Mesendoderm (in vitro differentiated cells): ENCODE measurements at regions not wholly inside any gene's neighbourhood (a gene's known extent, or its start where the extent isn't known, plus 50 kb on each side); places are given as distances from the start of the nearest gene placed in this dataset.

ENCODE experiments used
- DNase-seq: peaks from one replicate; pipeline ENCODE4 v3.0.0; 2013
- H2AK5ac ChIP-seq: 2 replicates; pipeline ENCODE4 v1.6.1; 2013; ENCODE audit warnings: low read length, inconsistent platforms
- H2BK120ac ChIP-seq: 2 replicates; pipeline ENCODE4 v1.6.1; 2013; ENCODE audit warnings: low read depth, mild to moderate bottlenecking, low read length, moderate library complexity, mixed read lengths
- H2BK15ac ChIP-seq: replicated peaks from 2 replicates; pipeline ENCODE4 v1.6.1; 2013; ENCODE audit warnings: low read depth, mild to moderate bottlenecking, moderate library complexity
- H2BK5ac ChIP-seq: 2 replicates; pipeline ENCODE4 v1.6.1; 2013; ENCODE audit warnings: low read length, inconsistent platforms
- H3K18ac ChIP-seq: 2 replicates; pipeline ENCODE4 v1.6.1; 2013; ENCODE audit warnings: mild to moderate bottlenecking, low read length, mixed read lengths
- H3K23ac ChIP-seq: one replicate; pipeline ENCODE4 v1.6.1; 2013; ENCODE audit warnings: low read length
- H3K27ac ChIP-seq: 2 replicates; pipeline ENCODE4 v1.5.1; 2013; ENCODE audit warnings: low read depth, mild to moderate bottlenecking, inconsistent platforms, low read length, moderate library complexity
- H3K27me3 ChIP-seq: 2 replicates; pipeline ENCODE4 v1.6.1; 2013; ENCODE audit warnings: low read length, control low read depth, mild to moderate bottlenecking, inconsistent platforms; ENCODE audit not compliant: insufficient read depth, poor library complexity
- H3K36me3 ChIP-seq: 2 replicates; pipeline ENCODE4 v1.6.1; 2013; ENCODE audit warnings: low read length, inconsistent platforms; ENCODE audit not compliant: control insufficient read depth, insufficient read depth
- H3K4ac ChIP-seq: one replicate; pipeline ENCODE4 v1.6.1; 2013; ENCODE audit warnings: low read depth, mild to moderate bottlenecking, low read length, moderate library complexity
- H3K4me1 ChIP-seq: 2 replicates; pipeline ENCODE4 v1.6.1; 2013; ENCODE audit warnings: low read depth, low read length, inconsistent platforms; ENCODE audit not compliant: control insufficient read depth
- H3K4me2 ChIP-seq: 2 replicates; pipeline ENCODE4 v1.6.1; 2013; ENCODE audit warnings: low read length
- H3K4me3 ChIP-seq: 2 replicates; pipeline ENCODE4 v1.5.1; 2013; ENCODE audit warnings: mild to moderate bottlenecking, low read length
- H3K56ac ChIP-seq: one replicate; pipeline ENCODE4 v1.6.1; 2013; ENCODE audit warnings: low read length
- H3K79me1 ChIP-seq: 2 replicates; pipeline ENCODE4 v1.6.1; 2013; ENCODE audit warnings: low read length, inconsistent platforms
- H3K79me2 ChIP-seq: 2 replicates; pipeline ENCODE4 v1.6.1; 2013; ENCODE audit warnings: mild to moderate bottlenecking, low read length; ENCODE audit not compliant: control insufficient read depth, insufficient read depth
- H3K9ac ChIP-seq: 2 replicates; pipeline ENCODE4 v1.6.1; 2013; ENCODE audit warnings: low read length, inconsistent platforms
- H4K5ac ChIP-seq: one replicate; pipeline ENCODE4 v1.6.1; 2013; ENCODE audit warnings: low read length
- H4K8ac ChIP-seq: one replicate; pipeline ENCODE4 v1.6.1; 2013; ENCODE audit warnings: low read depth, mild to moderate bottlenecking, control low read depth, low read length, moderate library complexity
- WGBS: extraction: QIAGEN DNeasy Blood & Tissue Kit; methylation state at CpG from one replicate; pipeline ENCODE4 v1.1.7; 2013; ENCODE audit warnings: low lambda C conversion rate, missing lambda C conversion rate; ENCODE audit not compliant: insufficient coverage; ENCODE audit errors: extremely low coverage; 5-methylcytosine and 5-hydroxymethylcytosine counted together

DNA sequence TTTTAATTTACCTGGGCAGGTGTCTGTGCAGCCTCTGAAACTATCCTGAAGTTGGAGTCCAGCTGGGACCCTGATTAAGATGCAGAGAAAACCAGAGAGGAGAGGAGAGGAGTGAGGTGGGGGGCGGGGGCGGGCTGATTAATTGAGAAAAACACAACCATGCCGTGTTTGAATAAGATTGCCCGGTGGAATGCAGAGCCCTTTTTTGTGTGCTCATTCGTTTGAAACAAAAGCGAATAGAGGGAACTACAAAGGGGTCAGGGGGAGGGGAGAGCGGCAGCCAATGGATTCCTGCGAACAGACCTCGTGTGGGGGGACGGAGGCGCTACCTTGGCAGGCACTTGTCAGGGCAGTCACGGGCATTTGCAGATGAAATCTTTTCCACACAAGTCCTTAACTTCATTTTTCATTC lies 355.8 kb downstream of the SOX9 start:
- no peak overlapping the region for H2BK5ac ChIP-seq
- H3K9ac ChIP-seq, result no peak overlapping the region
- H2BK15ac ChIP-seq, result no peak overlapping the region
- no peaks in the 10 kb centered on the region for H3K4me1 ChIP-seq
- DNase-seq, result peak; percentile 55
- H3K23ac ChIP-seq, result no peak overlapping the region
- H3K79me2 ChIP-seq, result no peaks in the 10 kb centered on the region
- no peak overlapping the region for H2AK5ac ChIP-seq
- H4K5ac ChIP-seq, result no peak overlapping the region
- no peak overlapping the region for H4K8ac ChIP-seq
- WGBS, result no CpG with 5 or more reads among the region's 12 CpGs
- H3K4ac ChIP-seq, result no peak overlapping the region
- no peak overlapping the region for H3K27ac ChIP-seq
- H3K79me1 ChIP-seq, result no peaks in the 10 kb centered on the region
- no peak overlapping the region for H2BK120ac ChIP-seq
- H3K4me2 ChIP-seq, result no peak overlapping the region
- H3K36me3 ChIP-seq, result no peaks in the 10 kb centered on the region
- no peak overlapping the region for H3K18ac ChIP-seq
- H3K4me3 ChIP-seq, result no peak overlapping the region
- no peak overlapping the region for H3K56ac ChIP-seq
- H3K27me3 ChIP-seq, result no peaks in the 10 kb centered on the region

- no peak overlapping the region for H3K4ac ChIP-seq
- H2BK120ac ChIP-seq, result no peak overlapping the region
- no peaks in the 10 kb centered on the region for H3K36me3 ChIP-seq
- no peaks in the 10 kb centered on the region for H3K27me3 ChIP-seq
- H2BK5ac ChIP-seq, result no peak overlapping the region
- no peak overlapping the region for H3K27ac ChIP-seq
- no peaks in the 10 kb centered on the region for H3K79me1 ChIP-seq
- no peak overlapping the region for H4K8ac ChIP-seq
- no peaks in the 10 kb centered on the region for H3K4me1 ChIP-seq
- H3K18ac ChIP-seq, result no peak overlapping the region
- H3K4me3 ChIP-seq, result no peak overlapping the region
- H3K79me2 ChIP-seq, result no peaks in the 10 kb centered on the region
- H4K5ac ChIP-seq, result no peak overlapping the region
- WGBS, result no CpG with 5 or more reads among the region's 8 CpGs
- no peak overlapping the region for H2AK5ac ChIP-seq
- no peak overlapping the region for H3K23ac ChIP-seq
- H3K56ac ChIP-seq, result no peak overlapping the region
- H2BK15ac ChIP-seq, result no peak overlapping the region
- H3K9ac ChIP-seq, result no peak overlapping the region
- DNase-seq, result no peak
- H3K4me2 ChIP-seq, result no peak overlapping the region
Observed at GRCh38 chr17:72477491-72477890, 356.7 kb downstream of the SOX9 start.

DNA sequence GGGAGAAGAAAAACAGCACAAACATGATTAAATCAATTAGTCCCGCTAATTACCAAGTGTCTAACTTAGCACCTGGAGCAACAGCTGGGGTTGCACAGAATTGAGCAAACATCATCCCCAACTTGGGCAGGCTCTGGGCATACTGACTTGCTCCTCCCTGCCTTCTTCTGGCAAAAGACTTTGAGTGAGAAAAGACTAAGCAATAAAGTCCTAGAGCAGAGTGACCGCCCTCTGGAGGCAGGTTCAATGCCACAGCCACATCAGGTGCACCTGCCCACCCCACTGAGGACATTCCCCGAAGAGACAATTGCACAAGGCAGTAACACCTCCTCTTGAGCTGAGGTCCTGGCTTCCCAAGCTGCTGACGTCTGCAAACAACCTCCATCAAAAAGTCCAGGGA lies 358.3 kb downstream of the SOX9 start:
- H3K79me1 ChIP-seq, result no peaks in the 10 kb centered on the region
- H3K27ac ChIP-seq, result no peak overlapping the region
- no peaks in the 10 kb centered on the region for H3K4me1 ChIP-seq
- no peaks in the 10 kb centered on the region for H3K36me3 ChIP-seq
- H3K9ac ChIP-seq, result no peak overlapping the region
- H3K23ac ChIP-seq, result no peak overlapping the region
- no peak overlapping the region for H4K5ac ChIP-seq
- no peak overlapping the region for H2BK5ac ChIP-seq
- DNase-seq, result no peak
- no peak overlapping the region for H3K4me2 ChIP-seq
- no peak overlapping the region for H3K56ac ChIP-seq
- no peak overlapping the region for H2BK15ac ChIP-seq
- H3K18ac ChIP-seq, result no peak overlapping the region
- H3K27me3 ChIP-seq, result no peaks in the 10 kb centered on the region
- no peak overlapping the region for H2BK120ac ChIP-seq
- no peak overlapping the region for H4K8ac ChIP-seq
- H3K4ac ChIP-seq, result no peak overlapping the region
- no peak overlapping the region for H2AK5ac ChIP-seq
- no peak overlapping the region for H3K4me3 ChIP-seq
- no peaks in the 10 kb centered on the region for H3K79me2 ChIP-seq
- no CpG with 5 or more reads among the region's 4 CpGs for WGBS

- WGBS, result no CpG with 5 or more reads among the region's 2 CpGs
- Histone ChIP-seq H2BK120ac (no peak overlapping the region), H3K4me2 (no peak overlapping the region), H3K79me1 (no peaks in the 10 kb centered on the region), H3K36me3 (no peaks in the 10 kb centered on the region), H3K27ac (no peak overlapping the region), H3K79me2 (no peaks in the 10 kb centered on the region), H3K4ac (no peak overlapping the region), H3K56ac (no peak overlapping the region), H3K9ac (no peak overlapping the region), H2BK5ac (no peak overlapping the region), H3K4me1 (no peaks in the 10 kb centered on the region), H3K23ac (no peak overlapping the region), H3K27me3 (no peaks in the 10 kb centered on the region), H4K8ac (no peak overlapping the region), H3K18ac (no peak overlapping the region), H2BK15ac (no peak overlapping the region), H2AK5ac (no peak overlapping the region), H4K5ac (no peak overlapping the region), H3K4me3 (no peak overlapping the region)
- no peak for DNase-seq
Observed at GRCh38 chr17:72481572-72481971, 360.8 kb downstream of the SOX9 start.

GRCh38 chr17:72485596-72485995 lies 364.8 kb downstream of the SOX9 start:
- Histone ChIP-seq H2BK120ac (no peak overlapping the region), H2BK15ac (no peak overlapping the region), H3K79me2 (no peaks in the 10 kb centered on the region), H3K4me1 (no peaks in the 10 kb centered on the region), H4K8ac (no peak overlapping the region), H3K4me2 (no peak overlapping the region), H3K4ac (no peak overlapping the region), H3K56ac (no peak overlapping the region), H3K27ac (no peak overlapping the region), H3K9ac (no peak overlapping the region), H2BK5ac (no peak overlapping the region), H3K18ac (no peak overlapping the region), H3K36me3 (no peaks in the 10 kb centered on the region), H4K5ac (no peak overlapping the region), H2AK5ac (no peak overlapping the region), H3K27me3 (no peaks in the 10 kb centered on the region), H3K23ac (no peak overlapping the region), H3K79me1 (no peaks in the 10 kb centered on the region), H3K4me3 (no peak overlapping the region)
- WGBS, result no CpG with 5 or more reads among the region's 4 CpGs
- no peak for DNase-seq

DNA sequence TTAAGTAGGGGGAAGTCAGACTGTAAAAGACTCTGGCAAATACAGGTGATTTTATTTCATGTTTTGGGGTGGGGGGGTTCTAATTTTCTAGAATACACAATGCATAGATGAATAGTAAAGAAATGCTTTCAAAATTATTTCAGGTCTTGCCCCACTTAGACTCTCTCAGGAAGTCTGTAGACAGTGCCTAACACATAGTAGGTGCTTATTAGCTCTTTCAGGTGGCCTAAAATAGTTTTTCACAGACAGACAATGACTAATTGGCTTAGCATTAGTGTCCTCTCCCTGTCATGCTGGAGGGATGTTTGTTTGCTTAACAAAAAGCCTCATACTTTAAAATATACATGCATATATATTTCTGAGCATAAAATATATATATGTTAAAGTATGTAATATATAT lies 366.0 kb downstream of the SOX9 start:
- Histone ChIP-seq H3K56ac (no peak overlapping the region), H3K79me2 (no peaks in the 10 kb centered on the region), H3K23ac (no peak overlapping the region), H4K8ac (no peak overlapping the region), H2AK5ac (no peak overlapping the region), H3K4ac (no peak overlapping the region), H3K4me3 (no peak overlapping the region), H2BK15ac (no peak overlapping the region), H3K27ac (no peak overlapping the region), H3K27me3 (no peaks in the 10 kb centered on the region), H2BK5ac (no peak overlapping the region), H3K9ac (no peak overlapping the region), H3K4me1 (no peaks in the 10 kb centered on the region), H4K5ac (no peak overlapping the region), H3K18ac (no peak overlapping the region), H2BK120ac (no peak overlapping the region), H3K36me3 (no peaks in the 10 kb centered on the region), H3K79me1 (no peaks in the 10 kb centered on the region), H3K4me2 (no peak overlapping the region)
- DNase-seq, result no peak
